CD14-positive monocyte (primary cell): ENCODE measurements at regions not wholly inside any gene's neighbourhood (a gene's known extent, or its start where the extent isn't known, plus 50 kb on each side); places are given as distances from the start of the nearest gene placed in this dataset.

Experiments used
- DNase-seq, 3 donors: peaks; one replicate each; pipeline ENCODE4 v3.0.0-alpha.2; 2011 to 2022
- H2AFZ ChIP-seq: 2 replicates; pipeline ENCODE4 v1.6.0; 2012; ENCODE audit warnings: mild to moderate bottlenecking, low read depth, low read length, inconsistent platforms; ENCODE audit not compliant: insufficient read depth, poor library complexity, severe bottlenecking
- H3K27ac ChIP-seq, 2 donors: 1 replicate in 1 of 2; 2 replicates in 1 of 2; pipeline ENCODE4 v1.5.1; 2012 to 2013; ENCODE audit warnings: low read length in 2 of 2, control low read depth in 1 of 2, inconsistent platforms in 1 of 2, low read depth in 1 of 2, mild to moderate bottlenecking in 1 of 2
- H3K27me3 ChIP-seq, 2 donors: one replicate each; pipeline versions ENCODE4 v1.6.0 to v1.6.1; 2011 to 2013; ENCODE audit warnings: low read length in 2 of 2; ENCODE audit not compliant: control insufficient read depth in 2 of 2, insufficient read depth in 2 of 2
- H3K36me3 ChIP-seq, 2 donors: replicated peaks in 1 of 2; 1 replicate in 1 of 2; 2 replicates in 1 of 2; pipeline versions ENCODE4 v1.5.1 to v1.6.1; 2012 to 2013; ENCODE audit warnings: low read length in 2 of 2, control low read depth in 1 of 2, inconsistent platforms in 1 of 2, mild to moderate bottlenecking in 1 of 2; ENCODE audit not compliant: insufficient read depth in 2 of 2, control insufficient read depth in 1 of 2
- H3K4me1 ChIP-seq, 2 donors: 1 replicate in 1 of 2; 2 replicates in 1 of 2; pipeline versions ENCODE4 v1.5.1 to v1.6.1; 2012 to 2013; ENCODE audit warnings: low read length in 2 of 2, control low read depth in 1 of 2, inconsistent platforms in 1 of 2, mild to moderate bottlenecking in 1 of 2, moderate library complexity in 1 of 2; ENCODE audit not compliant: insufficient read depth in 2 of 2, control insufficient read depth in 1 of 2
- H3K4me2 ChIP-seq: replicated peaks from 2 replicates; pipeline ENCODE3; 2012; ENCODE audit warnings: low read length, moderate library complexity, mild to moderate bottlenecking; ENCODE audit not compliant: poor library complexity, severe bottlenecking; ENCODE audit errors: extremely low read depth
- H3K4me3 ChIP-seq, 3 experiments: fragments of 200-600 bp in 1 of 3; sonication (generic) in 1 of 3; replicated peaks in 1 of 3; 1 replicate in 2 of 3; 2 replicates in 1 of 3; pipeline ENCODE4 v1.5.1; 2011 to 2013; ENCODE audit warnings: low read length in 3 of 3, mild to moderate bottlenecking in 3 of 3, control low read depth in 2 of 3, low read depth in 2 of 3, inconsistent platforms in 1 of 3, moderate library complexity in 1 of 3
- H3K79me2 ChIP-seq: 2 replicates; pipeline ENCODE4 v1.6.0; 2012; ENCODE audit warnings: mild to moderate bottlenecking, control low read depth, inconsistent platforms, low read length, moderate library complexity; ENCODE audit not compliant: insufficient read depth
- H3K9ac ChIP-seq: 2 replicates; pipeline ENCODE4 v1.6.0; 2017; ENCODE audit warnings: low read length, mild to moderate bottlenecking; ENCODE audit not compliant: insufficient read depth, poor library complexity, severe bottlenecking
- H3K9me3 ChIP-seq, 2 donors: replicated peaks in 1 of 2; 1 replicate in 1 of 2; 2 replicates in 1 of 2; pipeline versions ENCODE4 v1.5.1 to v1.6.1; 2012 to 2013; ENCODE audit warnings: low read length in 2 of 2, control low read depth in 1 of 2; ENCODE audit not compliant: control insufficient read depth in 1 of 2, insufficient read depth in 1 of 2
- H4K20me1 ChIP-seq: 2 replicates; pipeline ENCODE4 v1.6.0; 2012; ENCODE audit warnings: mild to moderate bottlenecking, low read length, control low read depth, moderate library complexity; ENCODE audit not compliant: insufficient read depth
- H3K27ac Mint-ChIP-seq, 7 donors: one replicate each; pipeline ENCODE4 v1.8.0; 2020; ENCODE audit warnings: mild to moderate bottlenecking in 7 of 7, mixed read lengths in 7 of 7, moderate library complexity in 6 of 7, inconsistent platforms in 2 of 7
- H3K27me3 Mint-ChIP-seq, 3 donors: one replicate each; pipeline ENCODE4 v1.8.0; 2021 to 2022; ENCODE audit warnings: low read depth in 3 of 3, mild to moderate bottlenecking in 3 of 3, mixed read lengths in 3 of 3, moderate library complexity in 3 of 3, inconsistent platforms in 1 of 3
- H3K36me3 Mint-ChIP-seq, 2 donors: one replicate each; pipeline ENCODE4 v1.8.0; 2020; ENCODE audit warnings: mixed read lengths in 2 of 2, inconsistent platforms in 1 of 2, mild to moderate bottlenecking in 1 of 2
- H3K4me1 Mint-ChIP-seq: one replicate; pipeline ENCODE4 v1.8.0; 2020; ENCODE audit warnings: mild to moderate bottlenecking, mixed read lengths
- H3K4me3 Mint-ChIP-seq, 2 donors: one replicate each; pipeline ENCODE4 v1.8.0; 2020; ENCODE audit warnings: mild to moderate bottlenecking in 2 of 2, mixed read lengths in 2 of 2, moderate library complexity in 1 of 2
- H3K9me3 Mint-ChIP-seq, 7 donors: one replicate each; pipeline ENCODE4 v1.8.0; 2020 to 2022; ENCODE audit warnings: mixed read lengths in 7 of 7, mild to moderate bottlenecking in 6 of 7, moderate library complexity in 6 of 7, inconsistent platforms in 2 of 7
- CTCF ChIP-seq: fragments of 200-600 bp; IDR thresholded peaks from one replicate; pipeline ENCODE4 v1.8.0; 2022; ENCODE audit warnings: antibody characterized with exemption, mild to moderate bottlenecking
- WGBS: methylation state at CpG from one replicate; pipeline ENCODE4 v1.1.5; 2013; ENCODE audit warnings: missing lambda C conversion rate; ENCODE audit not compliant: insufficient coverage; 5-methylcytosine and 5-hydroxymethylcytosine counted together
- intact Hi-C, 2 donors: fragments of 100-400 bp; cut with micrococcal nuclease; formaldehyde crosslinking; loops; one replicate each; pipeline versions ENCODE4 v1.15.0 to v1.15.1; 2023

GRCh38 chr6:144741659-144742058, 456.5 kb downstream of the UTRN start:
- Mint-ChIP-seq H3K4me1 (no peaks in the 10 kb centered on the region), H3K4me3 (no peak overlapping the region), H3K27ac (peak overlapping the region in 3 of 7 donors; percentile 1 to 41 (median 3)), H3K27me3 (no peaks in the 10 kb centered on the region), H3K9me3 (peaks cover 0 to under 1% (median 0%) of the 10 kb centered on the region in 7 donors), H3K36me3 (peaks cover 39 to 45% of the 10 kb centered on the region in 2 donors)
- Histone ChIP-seq H3K4me2 (no peak overlapping the region), H3K36me3 (peaks cover 31 to 54% of the 10 kb centered on the region in 2 donors), H3K4me3 (no peak overlapping the region), H3K79me2 (no peaks in the 10 kb centered on the region), H4K20me1 (peaks cover 85% of the 10 kb centered on the region), H3K27me3 (no peaks in the 10 kb centered on the region), H3K9ac (no peak overlapping the region), H3K4me1 (no peaks in the 10 kb centered on the region), H3K27ac (no peak overlapping the region), H3K9me3 (no peaks in the 10 kb centered on the region), H2AFZ (no peak overlapping the region)
- no CpG with 5 or more reads among the region's 3 CpGs for WGBS
- no peak for TF ChIP-seq CTCF
- no peak for DNase-seq
- intact Hi-C loops = no loop called here

GRCh38 chr6:144742779-144743178, 457.6 kb downstream of the UTRN start:
- Histone ChIP-seq H4K20me1 (peaks cover 84% of the 10 kb centered on the region), H3K9me3 (no peaks in the 10 kb centered on the region), H3K4me2 (no peak overlapping the region), H3K9ac (no peak overlapping the region), H3K36me3 (peaks cover 34 to 55% of the 10 kb centered on the region in 2 donors), H2AFZ (no peak overlapping the region), H3K27me3 (no peaks in the 10 kb centered on the region), H3K79me2 (no peaks in the 10 kb centered on the region), H3K4me3 (no peak overlapping the region), H3K27ac (no peak overlapping the region), H3K4me1 (no peaks in the 10 kb centered on the region)
- no peak overlapping the region for H3K27ac Mint-ChIP-seq
- no peak for TF ChIP-seq CTCF
- no peaks in the 10 kb centered on the region for H3K27me3 Mint-ChIP-seq
- peaks cover 35 to 40% of the 10 kb centered on the region in 2 donors for H3K36me3 Mint-ChIP-seq
- no peak for DNase-seq
- H3K4me1 Mint-ChIP-seq = no peaks in the 10 kb centered on the region
- H3K4me3 Mint-ChIP-seq = no peak overlapping the region
- intact Hi-C loops = no loop called here
- no CpG with 5 or more reads among the region's 2 CpGs for WGBS
- H3K9me3 Mint-ChIP-seq = no peaks in the 10 kb centered on the region
